ENCODE measurements at regions not wholly inside any gene's neighbourhood (a gene's known extent, or its start where the extent isn't known, plus 50 kb on each side); places are given as distances from the start of the nearest gene placed in this dataset.

- H3K4me1 ChIP-seq (ENCODE audit: control insufficient read depth, insufficient read depth, low read length): no peaks in the 10 kb centered on the region
- H3K27ac ChIP-seq (ENCODE audit: insufficient read depth, low read depth, low read length, poor library complexity, severe bottlenecking): no peak overlapping the region
- peaks cover 94% of the 10 kb centered on the region for H3K27me3 ChIP-seq (ENCODE audit: control insufficient read depth, insufficient read depth, low read length, poor library complexity, severe bottlenecking)
- no peaks in the 10 kb centered on the region for H3K36me3 ChIP-seq (ENCODE audit: control insufficient read depth, insufficient read depth, low read length)
- no peaks in the 10 kb centered on the region for H3K9me3 ChIP-seq (ENCODE audit: control insufficient read depth, low read length)
- no peak overlapping the region for H3K4me3 ChIP-seq (ENCODE audit: insufficient read depth, low read depth, low read length)
Observed at GRCh38 chr22:22391543-22391942, 117.0 kb downstream of the ZNF280B start.

GRCh38 chr22:22392131-22392530 lies 116.4 kb downstream of the ZNF280B start:
- Histone ChIP-seq H3K36me3 (ENCODE audit: control insufficient read depth, insufficient read depth, low read length) (no peaks in the 10 kb centered on the region), H3K9me3 (ENCODE audit: control insufficient read depth, low read length) (no peaks in the 10 kb centered on the region), H3K4me1 (ENCODE audit: control insufficient read depth, insufficient read depth, low read length) (peaks cover 4% of the 10 kb centered on the region), H3K27me3 (ENCODE audit: control insufficient read depth, insufficient read depth, low read length, poor library complexity, severe bottlenecking) (peaks cover 94% of the 10 kb centered on the region), H3K27ac (ENCODE audit: insufficient read depth, low read depth, low read length, poor library complexity, severe bottlenecking) (no peak overlapping the region), H3K4me3 (ENCODE audit: insufficient read depth, low read depth, low read length) (no peak overlapping the region)
- 71 to 75% methylated on average over 3 of the region's 4 CpGs for WGBS, 2 experiments

- Histone ChIP-seq H3K9me3 (ENCODE audit: control insufficient read depth, low read length) (no peaks in the 10 kb centered on the region), H3K4me1 (ENCODE audit: control insufficient read depth, insufficient read depth, low read length) (peaks cover 10% of the 10 kb centered on the region), H3K4me3 (ENCODE audit: insufficient read depth, low read depth, low read length) (no peak overlapping the region), H3K36me3 (ENCODE audit: control insufficient read depth, insufficient read depth, low read length) (no peaks in the 10 kb centered on the region), H3K27me3 (ENCODE audit: control insufficient read depth, insufficient read depth, low read length, poor library complexity, severe bottlenecking) (peaks cover 93% of the 10 kb centered on the region), H3K27ac (ENCODE audit: insufficient read depth, low read depth, low read length, poor library complexity, severe bottlenecking) (no peak overlapping the region)
- whole genome bisulfite sequencing, 2 experiments: 78 to 91% methylated on average over 1 of the region's 1 CpG
Observed at GRCh38 chr22:22394591-22394990, 114.0 kb downstream of the ZNF280B start.

GRCh38 chr22:22395245-22395644 lies 113.3 kb downstream of the ZNF280B start:
- H3K4me1 ChIP-seq (ENCODE audit: control insufficient read depth, insufficient read depth, low read length): peaks cover 10% of the 10 kb centered on the region
- H3K9me3 ChIP-seq (ENCODE audit: control insufficient read depth, low read length): no peaks in the 10 kb centered on the region
- peaks cover 93% of the 10 kb centered on the region for H3K27me3 ChIP-seq (ENCODE audit: control insufficient read depth, insufficient read depth, low read length, poor library complexity, severe bottlenecking)
- H3K4me3 ChIP-seq (ENCODE audit: insufficient read depth, low read depth, low read length): no peak overlapping the region
- WGBS, 2 experiments: 72 to 79% methylated on average over 2 to 3 of the region's 3 CpGs
- no peak overlapping the region for H3K27ac ChIP-seq (ENCODE audit: insufficient read depth, low read depth, low read length, poor library complexity, severe bottlenecking)
- no peaks in the 10 kb centered on the region for H3K36me3 ChIP-seq (ENCODE audit: control insufficient read depth, insufficient read depth, low read length)

- peaks cover 10% of the 10 kb centered on the region for H3K4me1 ChIP-seq (ENCODE audit: control insufficient read depth, insufficient read depth, low read length)
- no peaks in the 10 kb centered on the region for H3K9me3 ChIP-seq (ENCODE audit: control insufficient read depth, low read length)
- no peaks in the 10 kb centered on the region for H3K36me3 ChIP-seq (ENCODE audit: control insufficient read depth, insufficient read depth, low read length)
- H3K27me3 ChIP-seq (ENCODE audit: control insufficient read depth, insufficient read depth, low read length, poor library complexity, severe bottlenecking): peaks cover 93% of the 10 kb centered on the region
- H3K27ac ChIP-seq (ENCODE audit: insufficient read depth, low read depth, low read length, poor library complexity, severe bottlenecking): no peak overlapping the region
- WGBS, 2 experiments: 80 to 83% methylated on average over 7 of the region's 7 CpGs
- no peak overlapping the region for H3K4me3 ChIP-seq (ENCODE audit: insufficient read depth, low read depth, low read length)
Observed at GRCh38 chr22:22396741-22397291, 111.7 kb downstream of the ZNF280B start.

- H3K9me3 ChIP-seq (ENCODE audit: control insufficient read depth, low read length): no peaks in the 10 kb centered on the region
- no peak overlapping the region for H3K4me3 ChIP-seq (ENCODE audit: insufficient read depth, low read depth, low read length)
- H3K36me3 ChIP-seq (ENCODE audit: control insufficient read depth, insufficient read depth, low read length): no peaks in the 10 kb centered on the region
- peaks cover 10% of the 10 kb centered on the region for H3K4me1 ChIP-seq (ENCODE audit: control insufficient read depth, insufficient read depth, low read length)
- 28 to 47% methylated on average over 6 of the region's 6 CpGs for WGBS, 2 experiments
- no peak overlapping the region for H3K27ac ChIP-seq (ENCODE audit: insufficient read depth, low read depth, low read length, poor library complexity, severe bottlenecking)
- peaks cover 94% of the 10 kb centered on the region for H3K27me3 ChIP-seq (ENCODE audit: control insufficient read depth, insufficient read depth, low read length, poor library complexity, severe bottlenecking)
Observed at GRCh38 chr22:22397292-22397870, 111.2 kb downstream of the ZNF280B start.

GRCh38 chr22:22397875-22398524 lies 110.5 kb downstream of the ZNF280B start:
- Histone ChIP-seq H3K4me1 (ENCODE audit: control insufficient read depth, insufficient read depth, low read length) (peaks cover 10% of the 10 kb centered on the region), H3K9me3 (ENCODE audit: control insufficient read depth, low read length) (no peaks in the 10 kb centered on the region), H3K36me3 (ENCODE audit: control insufficient read depth, insufficient read depth, low read length) (no peaks in the 10 kb centered on the region), H3K27ac (ENCODE audit: insufficient read depth, low read depth, low read length, poor library complexity, severe bottlenecking) (no peak overlapping the region), H3K4me3 (ENCODE audit: insufficient read depth, low read depth, low read length) (no peak overlapping the region), H3K27me3 (ENCODE audit: control insufficient read depth, insufficient read depth, low read length, poor library complexity, severe bottlenecking) (peaks cover 90% of the 10 kb centered on the region)
- WGBS, 2 experiments: 66 to 71% methylated on average over 3 of the region's 3 CpGs

GRCh38 chr22:22398530-22399327 lies 109.8 kb downstream of the ZNF280B start:
- Histone ChIP-seq H3K4me1 (ENCODE audit: control insufficient read depth, insufficient read depth, low read length) (peaks cover 10% of the 10 kb centered on the region), H3K36me3 (ENCODE audit: control insufficient read depth, insufficient read depth, low read length) (no peaks in the 10 kb centered on the region), H3K27me3 (ENCODE audit: control insufficient read depth, insufficient read depth, low read length, poor library complexity, severe bottlenecking) (peaks cover 86% of the 10 kb centered on the region), H3K27ac (ENCODE audit: insufficient read depth, low read depth, low read length, poor library complexity, severe bottlenecking) (no peak overlapping the region), H3K4me3 (ENCODE audit: insufficient read depth, low read depth, low read length) (no peak overlapping the region), H3K9me3 (ENCODE audit: control insufficient read depth, low read length) (no peaks in the 10 kb centered on the region)
- WGBS, 2 experiments: 84 to 90% methylated on average over 5 of the region's 5 CpGs

GRCh38 chr22:22400099-22400498 lies 108.4 kb downstream of the ZNF280B start:
- H3K9me3 ChIP-seq (ENCODE audit: control insufficient read depth, low read length): no peaks in the 10 kb centered on the region
- peaks cover 10% of the 10 kb centered on the region for H3K4me1 ChIP-seq (ENCODE audit: control insufficient read depth, insufficient read depth, low read length)
- peaks cover 86% of the 10 kb centered on the region for H3K27me3 ChIP-seq (ENCODE audit: control insufficient read depth, insufficient read depth, low read length, poor library complexity, severe bottlenecking)
- 54 to 61% methylated on average over 3 of the region's 3 CpGs for WGBS, 2 experiments
- H3K4me3 ChIP-seq (ENCODE audit: insufficient read depth, low read depth, low read length): no peak overlapping the region
- H3K27ac ChIP-seq (ENCODE audit: insufficient read depth, low read depth, low read length, poor library complexity, severe bottlenecking): no peak overlapping the region
- H3K36me3 ChIP-seq (ENCODE audit: control insufficient read depth, insufficient read depth, low read length): no peaks in the 10 kb centered on the region

- 47 to 56% methylated on average over 1 of the region's 1 CpG for WGBS, 2 experiments
- Histone ChIP-seq H3K4me1 (ENCODE audit: control insufficient read depth, insufficient read depth, low read length) (peaks cover 10% of the 10 kb centered on the region), H3K27ac (ENCODE audit: insufficient read depth, low read depth, low read length, poor library complexity, severe bottlenecking) (no peak overlapping the region), H3K27me3 (ENCODE audit: control insufficient read depth, insufficient read depth, low read length, poor library complexity, severe bottlenecking) (peaks cover 86% of the 10 kb centered on the region), H3K4me3 (ENCODE audit: insufficient read depth, low read depth, low read length) (no peak overlapping the region), H3K36me3 (ENCODE audit: control insufficient read depth, insufficient read depth, low read length) (no peaks in the 10 kb centered on the region), H3K9me3 (ENCODE audit: control insufficient read depth, low read length) (no peaks in the 10 kb centered on the region)
Observed at GRCh38 chr22:22400964-22401363, 107.6 kb downstream of the ZNF280B start.
